ENCODE measurements at regions not wholly inside any gene's neighbourhood (a gene's known extent, or its start where the extent isn't known, plus 50 kb on each side); places are given as distances from the start of the nearest gene placed in this dataset.
"Not testable (repeated sequence)": the region's sequence is repeated elsewhere in the genome, so short reads cannot be mapped to it uniquely, and the experiment has no call there.

GRCh38 chr11:23632293-23632692, 772.0 kb upstream of the CCDC179 start:
- no peaks in the 10 kb centered on the region for H3K36me3 Mint-ChIP-seq (ENCODE audit: low read depth)

DNA sequence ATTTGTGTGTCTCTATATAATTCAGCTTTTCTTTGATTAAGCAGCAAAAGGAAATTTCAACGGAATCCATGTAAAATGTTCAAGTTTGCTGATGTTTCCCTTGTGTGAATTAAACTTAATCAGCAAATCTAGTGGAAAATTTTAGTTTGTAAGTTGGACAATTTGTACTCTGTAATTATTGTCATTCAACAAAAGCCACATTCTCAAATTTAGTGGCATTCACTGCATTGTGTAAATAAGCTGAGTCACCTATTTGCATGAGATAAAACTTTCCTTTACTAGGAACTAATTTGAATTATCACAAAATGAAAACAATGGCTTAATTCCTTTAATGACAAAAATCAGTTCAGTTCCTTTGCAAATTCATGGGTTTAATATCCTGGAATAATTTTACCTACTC, 784.2 kb upstream of the CCDC179 start:
- Mint-ChIP-seq H3K4me3 (no peak overlapping the region), H3K36me3 (ENCODE audit: low read depth) (no peaks in the 10 kb centered on the region), H3K27me3 (ENCODE audit: low read depth, poor library complexity) (no peaks in the 10 kb centered on the region), H3K4me1 (no peaks in the 10 kb centered on the region), H3K9me3 (peaks cover 8% of the 10 kb centered on the region), H3K27ac (no peak overlapping the region)
- TF ChIP-seq, protein P1, sequence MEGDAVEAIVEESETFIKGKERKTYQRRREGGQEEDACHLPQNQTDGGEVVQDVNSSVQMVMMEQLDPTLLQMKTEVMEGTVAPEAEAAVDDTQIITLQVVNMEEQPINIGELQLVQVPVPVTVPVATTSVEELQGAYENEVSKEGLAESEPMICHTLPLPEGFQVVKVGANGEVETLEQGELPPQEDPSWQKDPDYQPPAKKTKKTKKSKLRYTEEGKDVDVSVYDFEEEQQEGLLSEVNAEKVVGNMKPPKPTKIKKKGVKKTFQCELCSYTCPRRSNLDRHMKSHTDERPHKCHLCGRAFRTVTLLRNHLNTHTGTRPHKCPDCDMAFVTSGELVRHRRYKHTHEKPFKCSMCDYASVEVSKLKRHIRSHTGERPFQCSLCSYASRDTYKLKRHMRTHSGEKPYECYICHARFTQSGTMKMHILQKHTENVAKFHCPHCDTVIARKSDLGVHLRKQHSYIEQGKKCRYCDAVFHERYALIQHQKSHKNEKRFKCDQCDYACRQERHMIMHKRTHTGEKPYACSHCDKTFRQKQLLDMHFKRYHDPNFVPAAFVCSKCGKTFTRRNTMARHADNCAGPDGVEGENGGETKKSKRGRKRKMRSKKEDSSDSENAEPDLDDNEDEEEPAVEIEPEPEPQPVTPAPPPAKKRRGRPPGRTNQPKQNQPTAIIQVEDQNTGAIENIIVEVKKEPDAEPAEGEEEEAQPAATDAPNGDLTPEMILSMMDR (IDR thresholded peaks at IDR 0.05): no peak
- no peak for DNase-seq

More at GRCh38 chr11:23632293-23632692, 772.0 kb upstream of the CCDC179 start:
- Mint-ChIP-seq H3K27me3 (ENCODE audit: low read depth, poor library complexity) (no peaks in the 10 kb centered on the region), H3K4me1 (peaks cover 6% of the 10 kb centered on the region), H3K9me3 (no peaks in the 10 kb centered on the region), H3K27ac (peak overlapping the region; percentile 66), H3K4me3 (no peak overlapping the region)
- DNase-seq: no peak
- TF ChIP-seq, protein P1 (IDR thresholded peaks at IDR 0.05): no peak

GRCh38 chr11:23652336-23652735, 792.1 kb upstream of the CCDC179 start:
- H3K9me3 Mint-ChIP-seq: peaks cover 18% of the 10 kb centered on the region
- H3K27ac Mint-ChIP-seq: peak overlapping the region; percentile 44
- H3K36me3 Mint-ChIP-seq (ENCODE audit: low read depth); H3K27me3 Mint-ChIP-seq (ENCODE audit: low read depth, poor library complexity); H3K4me1 Mint-ChIP-seq; H3K4me3 Mint-ChIP-seq; DNase-seq: not testable (repeated sequence)

DNA sequence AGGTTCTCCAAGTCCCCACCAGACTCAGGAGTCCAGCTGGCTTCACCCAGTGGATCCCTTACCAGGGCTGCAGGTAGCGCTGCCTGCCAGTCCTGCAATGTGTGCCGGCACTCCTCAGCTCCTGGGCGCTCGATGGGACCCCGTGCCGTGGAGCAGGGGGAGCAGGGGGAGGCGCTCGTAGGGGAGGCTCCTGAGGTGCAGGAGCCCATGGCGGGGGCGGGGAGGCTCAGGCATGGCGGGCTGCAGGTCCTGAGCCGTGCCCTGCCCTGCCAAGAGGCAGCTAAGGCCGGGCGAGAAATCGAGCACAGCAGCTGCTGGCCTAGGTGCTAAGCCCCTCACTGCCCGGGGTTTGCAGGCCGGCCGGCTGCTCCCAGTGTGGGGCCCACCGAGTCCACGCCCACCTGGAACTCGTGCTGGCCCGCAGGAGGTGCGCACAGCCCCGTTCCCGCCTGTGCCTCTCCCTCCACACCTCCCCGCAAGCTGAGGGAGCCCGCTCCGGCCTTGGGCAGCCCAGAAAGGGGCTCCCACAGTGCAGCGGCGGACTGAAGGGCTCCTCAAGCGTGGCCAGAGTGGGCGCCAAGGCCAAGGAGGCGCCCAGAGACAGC, 792.9 kb upstream of the CCDC179 start:
- no peak for DNase-seq
- Mint-ChIP-seq H3K36me3 (ENCODE audit: low read depth) (peaks cover 5% of the 10 kb centered on the region), H3K4me1 (no peaks in the 10 kb centered on the region), H3K27ac (no peak overlapping the region), H3K27me3 (ENCODE audit: low read depth, poor library complexity) (no peaks in the 10 kb centered on the region), H3K9me3 (peaks cover 11% of the 10 kb centered on the region), H3K4me3 (no peak overlapping the region)
- TF ChIP-seq, protein P1 (IDR thresholded peaks at IDR 0.05): no peak

DNA sequence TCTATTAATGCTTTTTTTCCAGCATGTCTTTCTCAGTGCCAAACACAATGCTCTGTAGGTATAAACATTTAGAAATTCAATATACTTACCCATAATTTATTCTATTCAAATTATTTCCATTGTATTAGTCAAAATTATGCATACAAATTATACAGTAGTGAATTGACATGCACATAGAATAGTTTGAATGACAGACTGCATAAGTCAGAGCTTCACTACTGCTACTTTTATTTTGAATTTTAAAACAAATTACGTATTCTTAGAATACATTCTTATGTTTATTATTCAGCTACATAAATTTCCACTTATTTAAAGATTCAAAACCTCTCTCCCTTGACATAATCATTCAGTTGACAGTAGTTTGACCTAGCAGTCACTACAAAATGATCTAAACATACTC, 808.0 kb upstream of the CCDC179 start:
- Mint-ChIP-seq H3K4me3 (no peak overlapping the region), H3K4me1 (no peaks in the 10 kb centered on the region), H3K9me3 (peaks cover 9% of the 10 kb centered on the region), H3K36me3 (ENCODE audit: low read depth) (no peaks in the 10 kb centered on the region), H3K27ac (no peak overlapping the region), H3K27me3 (ENCODE audit: low read depth, poor library complexity) (no peaks in the 10 kb centered on the region)
- TF ChIP-seq, protein P1 (IDR thresholded peaks at IDR 0.05): no peak
- no peak for DNase-seq

DNA sequence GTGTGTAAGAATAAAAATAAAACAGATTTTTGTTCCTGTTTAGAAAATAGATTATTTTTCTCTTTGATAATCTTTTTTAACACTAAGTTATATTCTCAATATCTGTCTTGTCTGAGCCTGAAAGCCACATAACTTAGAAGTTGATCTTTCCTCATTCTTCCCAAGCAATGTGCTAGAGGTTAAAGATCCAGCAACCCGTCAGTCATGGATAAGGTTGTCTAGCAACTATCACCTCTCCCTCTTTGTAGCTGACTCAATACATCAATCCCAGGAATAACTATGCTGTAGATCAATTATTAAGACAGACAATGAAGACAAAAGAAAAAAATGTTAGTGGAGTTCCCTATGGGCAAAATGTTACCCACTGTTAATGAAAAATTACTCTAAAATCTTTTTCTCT, 813.1 kb upstream of the CCDC179 start:
- TF ChIP-seq, protein P1 (IDR thresholded peaks at IDR 0.05): no peak
- no peak for DNase-seq
- H3K27me3 Mint-ChIP-seq (ENCODE audit: low read depth, poor library complexity): no peaks in the 10 kb centered on the region
- H3K27ac Mint-ChIP-seq: no peak overlapping the region
- H3K4me1 Mint-ChIP-seq: no peaks in the 10 kb centered on the region
- no peaks in the 10 kb centered on the region for H3K36me3 Mint-ChIP-seq (ENCODE audit: low read depth)
- no peaks in the 10 kb centered on the region for H3K9me3 Mint-ChIP-seq
- no peak overlapping the region for H3K4me3 Mint-ChIP-seq
